ENCODE measurements at regions not wholly inside any gene's neighbourhood (a gene's known extent, or its start where the extent isn't known, plus 50 kb on each side); places are given as distances from the start of the nearest gene placed in this dataset.
"Not testable (repeated sequence)": the region's sequence is repeated elsewhere in the genome, so short reads cannot be mapped to it uniquely, and the experiment has no call there.

DNA sequence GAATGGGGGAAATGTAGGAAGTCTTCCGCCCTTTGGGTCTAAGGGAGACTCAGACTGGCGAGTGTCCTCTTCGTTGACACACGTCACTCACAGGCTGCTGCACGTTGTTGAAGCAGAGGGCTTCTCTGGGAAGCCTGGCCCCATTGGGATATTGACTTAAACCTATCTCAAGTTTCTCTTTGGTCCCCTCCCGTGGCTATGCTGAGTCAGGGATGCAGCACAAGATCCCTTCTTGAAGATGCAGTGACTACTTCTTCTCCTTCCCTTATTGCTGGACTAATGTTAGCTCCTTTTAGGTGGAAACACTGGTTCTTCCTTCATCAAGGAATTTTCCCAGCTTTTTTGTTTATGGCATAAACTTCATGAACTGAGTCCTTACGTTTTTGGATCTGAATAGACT is 89.8 kb upstream of the CCDC71L start:
- no peak for DNase-seq

GRCh38 chr7:106752367-106752766 is 91.4 kb upstream of the CCDC71L start:
- no peak for DNase-seq

DNA sequence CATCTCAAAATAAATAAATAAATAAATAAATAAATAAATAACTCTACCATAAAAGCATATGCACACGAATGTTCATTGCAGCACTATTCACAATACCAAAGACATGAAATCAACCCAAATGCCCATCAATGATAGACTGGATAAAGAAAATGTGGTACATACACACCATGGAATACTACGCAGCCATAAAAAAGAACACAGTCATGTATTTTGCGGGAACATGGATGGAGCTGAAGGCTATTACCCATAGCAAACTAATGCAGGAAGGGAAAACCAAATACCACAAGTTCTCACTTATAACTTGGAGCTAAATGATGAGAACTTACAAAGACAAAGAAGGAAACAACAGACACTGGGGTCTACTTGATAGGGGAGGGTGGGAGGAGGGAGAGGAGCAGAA is 94.1 kb upstream of the CCDC71L start:
- not testable (repeated sequence) for DNase-seq

GRCh38 chr7:106755641-106756040 is 94.7 kb upstream of the CCDC71L start:
- no peak for DNase-seq

DNA sequence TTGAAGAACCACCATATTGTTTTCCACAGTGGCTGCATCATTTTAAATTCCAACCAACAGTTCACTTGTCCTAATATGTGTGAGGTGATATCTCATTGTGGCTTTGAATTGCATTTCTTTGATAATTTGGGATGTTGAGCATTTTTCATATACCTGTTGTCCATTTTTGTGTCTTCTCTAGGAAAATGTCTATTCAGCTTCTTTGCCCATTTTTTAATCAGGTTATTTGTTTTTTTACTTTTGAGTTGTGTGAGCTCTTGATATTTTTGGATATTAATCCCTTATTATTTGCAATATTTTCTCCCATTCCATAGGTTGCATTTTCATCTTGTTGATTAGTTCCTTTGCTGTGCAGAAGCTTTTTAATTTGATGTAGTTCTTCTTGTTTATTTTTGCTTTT is 95.1 kb upstream of the CCDC71L start:
- no peak for DNase-seq

DNA sequence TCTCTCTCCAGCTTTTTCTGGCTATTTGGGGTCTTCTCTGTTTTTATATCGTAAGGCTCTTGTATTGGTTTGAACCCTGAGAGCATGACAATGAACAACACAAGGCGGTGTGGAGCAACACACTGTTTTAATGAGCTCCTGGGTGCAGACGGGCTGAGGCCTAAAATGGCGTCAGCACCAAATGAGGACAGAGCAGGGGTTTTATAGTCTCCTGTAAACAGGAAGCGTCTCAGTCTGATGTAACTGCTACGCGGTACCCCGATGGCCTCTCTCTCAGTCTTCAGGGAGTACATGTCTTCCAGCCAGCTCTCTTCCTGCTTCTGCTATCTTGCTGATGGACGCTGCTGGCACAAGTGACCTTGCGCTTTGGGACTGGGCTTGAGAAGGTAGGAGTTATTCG is 95.9 kb upstream of the CCDC71L start:
- no peak for DNase-seq

GRCh38 chr7:106757846-106758245 is 96.9 kb upstream of the CCDC71L start:
- no peak for DNase-seq

DNA sequence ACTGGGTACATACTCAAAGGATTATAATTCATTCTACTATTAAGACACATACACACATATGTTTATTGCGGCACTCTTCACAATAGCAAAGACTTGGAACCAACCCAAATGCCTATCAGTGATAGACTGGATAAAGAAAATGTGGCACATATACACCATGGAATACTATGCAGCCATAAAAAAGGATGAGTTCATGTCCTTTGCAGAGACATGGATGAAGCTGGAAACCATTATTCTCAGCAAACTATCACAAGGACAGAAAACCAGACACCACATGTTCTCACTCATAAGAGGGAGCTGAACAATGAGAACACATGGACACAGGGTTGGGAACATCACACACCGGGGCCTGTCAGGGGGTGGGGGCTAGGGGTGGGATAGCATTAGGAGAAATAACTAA is 101.9 kb upstream of the CCDC71L start:
- DNase-seq: not testable (repeated sequence)

DNA sequence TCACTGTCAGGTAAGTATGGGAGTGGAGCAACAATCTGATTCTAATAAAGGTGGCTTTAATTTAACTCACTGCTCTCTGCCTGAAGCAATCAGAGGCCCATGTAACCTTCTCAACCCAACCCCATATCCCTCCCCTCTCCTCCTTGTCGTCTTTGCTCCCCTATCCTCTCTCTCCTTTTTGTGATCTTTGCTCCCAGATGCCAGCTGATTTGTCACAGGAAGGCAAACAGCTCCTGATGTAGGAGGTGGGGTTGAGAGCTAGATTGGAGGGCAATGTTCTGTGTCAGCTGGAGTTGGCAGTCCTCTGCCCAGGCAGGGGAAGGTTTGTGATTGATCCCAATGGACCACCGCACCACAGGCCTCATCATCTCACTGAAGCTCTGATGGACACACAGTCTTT is 101.4 kb upstream of the PIK3CG start:
- DNase-seq: no peak

DNA sequence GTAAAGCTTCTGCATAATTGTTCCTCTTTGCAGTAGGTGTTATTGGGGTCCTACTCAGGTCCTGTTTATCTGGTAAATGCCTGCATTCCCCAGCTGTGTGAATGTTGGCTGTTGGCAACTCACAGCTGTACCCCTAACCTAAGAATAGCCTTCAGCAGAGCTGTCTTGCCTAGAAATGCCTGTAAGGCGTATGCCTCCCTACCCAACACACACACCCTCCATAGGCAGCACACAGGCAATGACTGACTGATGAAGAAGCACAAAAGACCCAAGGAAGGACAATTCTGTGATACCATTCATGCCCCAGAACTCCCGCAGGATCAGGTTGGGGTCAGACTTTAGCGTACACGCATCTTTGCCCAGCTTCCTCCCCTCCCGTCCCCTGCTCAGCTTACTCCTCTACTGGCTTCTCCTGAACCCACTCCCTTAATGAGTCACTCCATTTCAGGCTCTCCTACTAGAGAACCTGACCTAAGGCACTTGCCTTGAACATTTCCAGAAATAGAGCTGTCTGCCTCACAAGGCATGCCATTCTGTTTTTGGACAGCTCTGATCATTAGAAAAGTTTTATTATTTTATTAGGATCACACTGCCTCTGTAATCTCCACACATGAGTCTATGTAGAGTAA is 99.2 kb upstream of the PIK3CG start:
- no peak for DNase-seq

GRCh38 chr7:106766551-106766950 is 98.5 kb upstream of the PIK3CG start:
- no peak for DNase-seq

GRCh38 chr7:106767078-106767477 is 98.0 kb upstream of the PIK3CG start:
- DNase-seq: peak; percentile 83

- DNase-seq: peak; percentile 70
Observed at GRCh38 chr7:106767498-106768323, 97.4 kb upstream of the PIK3CG start.

- no peak for DNase-seq
Observed at GRCh38 chr7:106768324-106768751, 96.7 kb upstream of the PIK3CG start.

DNA sequence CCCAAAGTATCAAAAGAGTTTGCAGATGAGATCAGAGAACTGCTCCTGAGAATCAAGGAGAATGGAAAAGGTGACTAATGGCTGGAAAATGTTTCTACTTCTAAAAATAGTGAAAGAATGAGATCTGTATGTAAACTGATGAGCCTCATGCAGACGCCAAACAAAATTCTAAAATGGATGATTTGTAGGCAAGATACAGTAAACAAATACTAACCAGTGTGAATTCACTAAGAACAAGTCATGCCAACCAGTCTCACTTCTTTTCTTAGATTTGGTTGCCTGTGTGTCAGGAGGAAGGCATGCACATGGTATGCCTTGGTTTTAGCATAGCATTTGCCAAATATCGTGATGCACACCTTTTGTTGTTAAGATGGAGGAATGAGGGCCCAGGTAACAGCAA is 94.9 kb upstream of the PIK3CG start:
- no peak for DNase-seq

DNA sequence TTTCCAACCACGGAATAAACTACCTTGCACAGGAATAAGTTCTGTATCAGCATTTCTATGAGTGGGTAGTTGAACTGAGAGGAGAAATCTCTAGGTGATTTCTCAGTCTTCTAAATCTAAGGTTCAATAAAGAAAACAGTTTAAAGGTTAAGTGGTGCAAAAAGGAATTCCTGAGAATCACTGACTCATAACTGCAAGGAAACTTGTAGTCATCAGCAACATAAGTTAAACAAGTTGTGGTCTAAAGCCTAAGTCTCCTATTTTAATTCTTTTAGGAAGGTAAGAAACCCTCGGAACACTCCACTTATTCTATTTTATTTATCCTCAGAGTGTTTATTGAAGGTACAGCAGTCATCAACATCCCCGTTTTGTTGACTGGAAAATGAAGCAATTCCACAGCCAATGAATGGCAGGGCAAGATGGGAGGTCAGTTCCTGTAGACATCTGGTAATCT is 92.4 kb upstream of the PIK3CG start:
- no peak for DNase-seq

DNA sequence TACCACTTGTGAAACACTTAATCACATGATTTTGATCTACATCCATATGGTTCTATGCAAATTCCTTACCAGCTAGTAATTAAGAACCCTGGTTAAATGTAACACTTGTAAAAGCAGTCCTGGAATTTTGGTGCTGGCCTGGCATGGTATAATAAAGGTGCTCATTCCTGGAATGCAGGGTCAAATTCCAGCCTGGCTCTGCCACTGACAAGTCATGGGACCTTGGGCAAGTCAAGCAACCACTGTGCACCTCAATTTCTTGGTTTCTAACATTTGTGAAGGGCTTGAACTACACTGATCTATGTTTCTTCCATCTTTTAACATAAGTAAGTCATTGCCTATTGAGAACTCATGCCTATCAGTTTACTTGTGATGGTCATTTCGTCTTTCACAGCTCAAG is 91.9 kb upstream of the PIK3CG start:
- no peak for DNase-seq

GRCh38 chr7:106773721-106774120 is 91.4 kb upstream of the PIK3CG start:
- no peak for DNase-seq

DNA sequence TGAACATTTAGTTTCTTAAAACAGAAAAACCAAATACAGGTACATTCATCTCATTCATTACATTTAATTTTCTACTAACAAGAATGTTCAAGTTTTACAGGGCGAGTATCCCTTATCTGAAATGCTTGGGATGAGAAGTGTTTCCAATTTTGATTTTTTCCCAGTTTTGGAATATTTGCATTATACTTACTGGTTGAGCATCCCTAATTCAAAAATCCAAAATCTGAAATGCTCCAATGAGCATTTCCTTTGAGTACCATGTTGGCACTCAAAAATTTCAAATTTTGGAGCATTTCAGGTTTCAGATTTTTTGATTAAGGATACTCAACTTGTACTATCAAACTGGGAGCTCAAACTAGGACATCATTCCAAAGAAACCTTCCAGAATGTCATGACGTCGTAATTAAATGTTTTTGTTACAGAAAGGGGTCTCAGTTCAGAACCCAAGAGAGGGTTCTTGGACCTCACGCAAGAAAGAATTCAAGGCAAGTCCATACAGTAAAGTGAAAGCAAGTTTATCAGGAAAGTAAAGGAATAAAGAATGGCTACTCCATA is 90.8 kb upstream of the PIK3CG start:
- DNase-seq: no peak

GRCh38 chr7:106774768-106775551 is 90.1 kb upstream of the PIK3CG start:
- DNase-seq: peak; percentile 97

- peak; percentile 59 for DNase-seq
Observed at GRCh38 chr7:106775552-106775936, 89.5 kb upstream of the PIK3CG start.

GRCh38 chr7:106775975-106776607 is 89.0 kb upstream of the PIK3CG start:
- no peak for DNase-seq

Data from OCI-M1 (cell line).